ENCODE measurements at regions not wholly inside any gene's neighbourhood (a gene's known extent, or its start where the extent isn't known, plus 50 kb on each side); places are given as distances from the start of the nearest gene placed in this dataset.

DNA sequence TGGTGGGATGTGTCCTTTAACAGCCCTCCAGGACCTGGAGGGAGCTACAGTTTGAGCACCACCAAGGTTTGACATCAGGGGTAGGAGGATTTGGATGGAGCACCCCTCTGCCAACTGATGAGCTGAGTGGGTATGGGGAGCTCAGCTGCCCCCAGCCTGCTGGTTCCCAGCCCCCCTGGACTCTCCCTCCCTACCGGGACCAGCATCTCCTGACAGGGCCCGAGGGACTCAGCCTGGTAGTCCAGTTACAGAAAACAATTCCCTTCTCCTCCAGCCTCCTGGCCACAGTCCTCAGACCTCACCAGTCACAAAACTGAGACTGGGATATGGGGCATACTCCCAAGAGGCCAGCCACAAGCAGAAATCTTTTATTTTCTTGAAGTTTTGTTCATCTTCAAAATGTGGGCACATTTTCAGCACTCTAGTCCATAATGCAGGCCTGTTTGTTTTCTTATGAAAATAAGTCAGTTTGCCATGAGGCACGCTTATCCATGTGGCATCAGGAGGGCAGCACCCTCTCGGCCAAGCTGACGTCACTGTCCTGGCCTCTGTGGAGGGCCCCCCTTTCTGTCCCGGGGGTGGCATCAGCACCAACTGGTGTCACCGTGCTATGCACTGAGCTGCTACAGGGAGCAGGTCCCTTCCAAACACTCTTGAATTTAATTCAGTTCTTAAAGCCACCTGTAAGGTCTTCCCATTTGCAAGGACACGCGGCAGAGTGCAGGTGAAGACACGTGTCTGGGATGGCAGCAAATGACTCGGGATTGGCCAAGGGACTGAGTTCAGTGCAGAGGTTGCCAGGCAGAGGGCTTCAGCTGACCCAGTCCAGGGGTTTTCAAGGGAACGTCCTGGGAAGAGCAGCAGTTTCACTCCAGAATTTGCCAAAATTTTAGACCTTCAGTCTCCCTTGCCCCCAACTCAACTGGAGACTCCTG lies 187.6 kb downstream of the GADD45G start:
- TF ChIP-seq, protein P1, sequence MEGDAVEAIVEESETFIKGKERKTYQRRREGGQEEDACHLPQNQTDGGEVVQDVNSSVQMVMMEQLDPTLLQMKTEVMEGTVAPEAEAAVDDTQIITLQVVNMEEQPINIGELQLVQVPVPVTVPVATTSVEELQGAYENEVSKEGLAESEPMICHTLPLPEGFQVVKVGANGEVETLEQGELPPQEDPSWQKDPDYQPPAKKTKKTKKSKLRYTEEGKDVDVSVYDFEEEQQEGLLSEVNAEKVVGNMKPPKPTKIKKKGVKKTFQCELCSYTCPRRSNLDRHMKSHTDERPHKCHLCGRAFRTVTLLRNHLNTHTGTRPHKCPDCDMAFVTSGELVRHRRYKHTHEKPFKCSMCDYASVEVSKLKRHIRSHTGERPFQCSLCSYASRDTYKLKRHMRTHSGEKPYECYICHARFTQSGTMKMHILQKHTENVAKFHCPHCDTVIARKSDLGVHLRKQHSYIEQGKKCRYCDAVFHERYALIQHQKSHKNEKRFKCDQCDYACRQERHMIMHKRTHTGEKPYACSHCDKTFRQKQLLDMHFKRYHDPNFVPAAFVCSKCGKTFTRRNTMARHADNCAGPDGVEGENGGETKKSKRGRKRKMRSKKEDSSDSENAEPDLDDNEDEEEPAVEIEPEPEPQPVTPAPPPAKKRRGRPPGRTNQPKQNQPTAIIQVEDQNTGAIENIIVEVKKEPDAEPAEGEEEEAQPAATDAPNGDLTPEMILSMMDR (IDR thresholded peaks at IDR 0.05; ENCODE audit: low read length), result no peak
- TF ChIP-seq EZH2 (IDR thresholded peaks at IDR 0.05; ENCODE audit: borderline replicate concordance, low read length), result no peak

Measured in OCI-LY1 (cell line).